NT2/D1 (cell line): ENCODE measurements at regions not wholly inside any gene's neighbourhood (a gene's known extent, or its start where the extent isn't known, plus 50 kb on each side); places are given as distances from the start of the nearest gene placed in this dataset.

Source experiments
- SUZ12 ChIP-seq: IDR thresholded peaks from 2 replicates; pipeline ENCODE4 v1.6.1; 2011; ENCODE audit not compliant: insufficient read length, insufficient read depth; ENCODE audit errors: extremely low read depth
- YY1 ChIP-seq: IDR thresholded peaks from 2 replicates; pipeline ENCODE4 v1.6.1; 2011; ENCODE audit not compliant: insufficient read length, insufficient read depth
- ZNF274 ChIP-seq: IDR thresholded peaks from 2 replicates; pipeline ENCODE4 v1.6.1; 2011; ENCODE audit warnings: mild to moderate bottlenecking, low read depth, low read length

- no peak for TF ChIP-seq ZNF274
- TF ChIP-seq YY1: no peak
- TF ChIP-seq SUZ12: no peak
Measured at GRCh38 chr22:49692499-49693225, 135.0 kb downstream of the BRD1 start.
